Muscle of back (tissue), 3 donors: ENCODE measurements at regions not wholly inside any gene's neighbourhood (a gene's known extent, or its start where the extent isn't known, plus 50 kb on each side); places are given as distances from the start of the nearest gene placed in this dataset.
A peak's percentile ranks its signal among the peaks of the same experiment; 100 is the strongest.

Source experiments
- DNase-seq, 3 donors: peaks; one replicate each; pipeline versions ENCODE4 v3.0.0 to v3.0.0-alpha.2; 2013

DNA sequence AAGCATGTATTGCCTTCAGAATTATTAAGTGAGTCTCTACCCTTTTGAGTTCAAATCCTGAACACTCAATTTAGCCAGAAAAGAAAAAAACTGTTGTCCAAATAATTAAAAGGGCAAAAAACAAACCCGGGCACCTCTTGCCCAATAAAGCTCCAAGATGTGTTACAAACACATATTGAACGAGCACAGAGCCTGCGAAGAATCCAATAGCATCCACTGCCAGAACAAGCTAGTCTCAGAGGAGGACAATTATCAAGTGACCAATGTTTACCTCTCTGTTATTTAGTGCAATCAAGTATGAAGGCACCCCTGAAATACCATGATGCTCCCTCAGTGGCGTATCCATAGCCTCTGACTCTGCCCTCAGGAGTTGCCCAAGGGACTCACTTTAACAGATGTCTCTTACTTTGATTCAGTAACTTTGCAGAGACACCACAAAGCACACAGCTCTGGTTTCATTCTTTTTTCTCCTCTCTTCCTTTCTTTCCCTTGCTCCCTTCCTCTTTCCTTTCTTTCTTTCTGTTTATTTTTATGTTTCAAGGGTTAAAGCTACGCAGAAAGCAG lies 93.5 kb upstream of the SPATS2L start:
- DNase-seq, result no peak

DNA sequence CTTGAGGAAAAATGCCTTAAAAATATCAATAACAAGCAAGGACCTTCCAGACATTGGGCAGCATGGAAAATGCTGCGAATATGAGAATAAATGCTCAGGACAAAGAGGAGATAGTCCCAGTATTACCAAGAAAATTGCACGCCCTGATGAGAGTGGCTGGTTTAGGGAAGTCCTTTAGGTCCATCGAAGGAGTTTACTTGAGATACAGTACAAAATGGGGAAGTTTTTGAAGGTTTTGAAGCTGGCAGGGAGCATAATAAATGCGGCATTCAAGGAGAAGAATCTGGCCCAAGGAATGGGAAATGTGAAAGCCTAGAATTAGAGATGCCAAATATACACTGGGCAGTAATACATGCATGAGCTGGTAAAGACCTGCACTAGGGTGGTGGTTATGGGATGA lies 90.2 kb upstream of the SPATS2L start:
- no peak for DNase-seq

DNA sequence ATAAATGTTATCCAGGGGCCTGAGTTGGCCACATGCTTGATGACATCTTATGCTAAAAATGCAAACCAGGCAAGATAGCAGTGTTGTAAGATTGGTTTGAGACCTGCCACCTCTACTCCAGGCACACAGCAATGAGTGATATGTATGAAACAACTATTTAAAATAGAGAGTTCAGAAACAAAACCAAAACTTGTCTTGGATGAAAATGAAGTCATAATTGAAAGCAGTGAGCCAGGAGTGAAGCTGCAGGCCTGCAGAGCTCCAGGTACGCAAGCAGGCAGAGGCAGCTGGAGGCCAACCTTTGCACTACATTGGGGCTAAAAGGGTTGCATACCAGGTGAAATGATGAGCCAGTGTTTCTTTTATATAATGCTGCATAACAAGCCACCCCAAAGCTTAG lies 89.2 kb upstream of the SPATS2L start:
- DNase-seq, result no peak

DNA sequence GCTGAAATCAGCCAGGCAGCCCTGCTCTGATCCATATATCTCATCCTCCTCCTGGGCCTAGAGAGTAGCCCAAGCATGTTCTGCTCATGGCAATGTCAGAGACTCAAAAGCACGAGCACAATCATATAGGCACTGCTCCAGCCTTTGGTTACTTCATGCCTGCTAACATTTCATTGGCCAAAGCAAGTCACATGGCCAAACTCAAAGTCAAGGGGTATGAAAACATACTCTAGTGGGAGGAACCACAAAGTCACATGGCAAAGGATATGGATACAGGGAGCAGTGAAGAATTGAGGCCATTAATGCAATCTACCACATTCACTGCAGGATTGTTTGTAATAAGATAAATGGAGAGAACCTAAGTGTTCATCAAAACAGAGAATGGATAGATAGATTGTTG lies 87.8 kb upstream of the SPATS2L start:
- no peak for DNase-seq

DNA sequence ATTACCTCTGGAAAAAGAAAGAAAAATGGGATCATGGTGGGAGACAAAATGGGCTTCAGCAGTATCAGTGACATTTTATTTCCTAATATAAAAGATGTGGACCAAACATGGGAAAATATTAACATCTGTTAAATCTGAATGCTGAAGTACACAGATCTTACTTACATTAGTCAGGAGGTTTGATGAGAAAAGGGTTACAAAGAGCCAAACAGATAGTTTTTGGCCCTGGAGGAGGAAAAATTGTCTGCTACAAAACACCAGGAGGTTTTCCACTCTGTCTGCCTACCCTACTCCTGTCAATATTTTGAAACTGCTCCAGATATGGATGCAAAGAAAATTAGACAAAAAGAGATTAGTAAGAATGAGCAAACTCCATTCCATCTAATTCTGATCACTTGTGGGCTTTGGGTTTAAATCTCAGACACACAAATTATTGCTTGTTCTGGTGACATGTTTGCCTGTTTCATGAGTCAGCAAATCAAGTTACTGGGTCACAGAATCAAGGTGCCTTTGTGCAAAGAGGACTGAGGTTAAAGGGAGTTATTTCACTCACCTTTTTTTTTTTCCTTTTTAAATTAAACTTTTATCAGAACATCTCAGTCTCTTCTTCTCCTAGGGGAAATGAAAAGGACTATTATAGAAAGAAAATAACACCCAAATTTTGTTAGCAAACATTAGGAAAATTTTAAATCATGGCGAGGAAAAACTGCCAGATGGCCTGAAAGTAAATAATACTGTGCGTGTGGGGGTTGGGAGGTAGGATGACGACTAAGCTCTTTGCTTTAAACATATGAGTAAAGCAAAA lies 87.0 kb upstream of the SPATS2L start:
- DNase-seq, result peak in 1 of 3 donors; percentile 78

DNA sequence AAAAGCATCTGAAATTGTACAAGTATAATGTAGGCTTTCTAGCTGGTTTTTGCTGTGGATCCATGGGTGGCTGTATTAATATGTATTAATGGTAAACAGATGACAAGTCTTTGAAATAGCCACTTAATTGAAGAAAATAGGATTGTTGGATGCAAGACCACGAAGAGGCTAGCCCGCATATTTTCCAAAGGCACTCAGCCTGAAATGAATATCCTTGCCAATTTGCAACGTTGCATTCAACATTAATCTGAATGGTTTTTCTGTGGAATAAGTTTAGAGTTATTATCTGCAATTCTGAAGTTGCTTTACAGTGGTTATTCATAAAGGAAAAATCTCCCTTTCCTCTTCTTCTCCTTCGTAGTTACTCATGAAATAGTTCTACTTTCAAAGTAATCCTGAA lies 86.2 kb upstream of the SPATS2L start:
- peak in 1 of 3 donors; percentile 79 for DNase-seq

DNA sequence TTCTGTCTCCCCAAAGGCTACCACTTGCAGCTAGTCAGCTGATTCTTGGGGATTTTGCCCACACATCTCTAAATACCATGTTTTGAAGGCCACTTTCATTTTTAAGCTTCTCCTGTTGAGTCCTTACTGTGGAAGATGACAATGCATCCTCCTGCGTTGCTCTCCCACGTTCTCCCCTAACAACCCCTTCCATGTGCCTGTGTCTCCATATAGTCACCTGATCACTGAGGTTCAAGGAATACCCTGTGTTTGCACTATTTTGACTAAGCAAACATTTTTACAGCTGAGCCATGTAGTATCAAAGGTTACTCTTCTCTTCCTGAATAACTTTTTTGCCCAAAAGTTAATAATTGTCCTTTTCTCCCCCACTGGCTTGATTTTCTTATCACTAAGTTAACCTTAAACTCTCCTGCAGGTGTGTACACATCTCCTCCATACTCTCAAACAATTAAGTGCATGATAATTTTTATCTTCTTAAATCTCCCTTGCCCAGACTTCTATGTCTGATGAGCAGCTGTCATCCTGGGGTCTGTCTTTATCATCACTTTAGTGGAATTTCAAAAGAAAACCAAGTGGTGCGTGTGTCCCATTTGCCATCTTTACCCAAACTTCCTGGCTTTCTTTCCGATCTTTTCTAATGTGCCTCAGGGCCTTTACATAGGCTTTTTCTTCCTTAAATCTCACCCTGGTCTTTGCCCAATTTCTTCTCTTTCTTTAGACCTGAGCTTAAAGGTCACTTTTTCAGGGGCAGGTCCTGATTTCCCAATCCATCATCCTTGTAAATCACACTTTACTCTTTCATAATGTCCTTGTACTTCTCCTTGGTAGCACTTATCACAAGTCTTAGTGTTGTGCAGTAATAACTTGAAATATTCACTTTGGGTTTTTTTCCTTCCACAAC lies 85.2 kb upstream of the SPATS2L start:
- no peak for DNase-seq

DNA sequence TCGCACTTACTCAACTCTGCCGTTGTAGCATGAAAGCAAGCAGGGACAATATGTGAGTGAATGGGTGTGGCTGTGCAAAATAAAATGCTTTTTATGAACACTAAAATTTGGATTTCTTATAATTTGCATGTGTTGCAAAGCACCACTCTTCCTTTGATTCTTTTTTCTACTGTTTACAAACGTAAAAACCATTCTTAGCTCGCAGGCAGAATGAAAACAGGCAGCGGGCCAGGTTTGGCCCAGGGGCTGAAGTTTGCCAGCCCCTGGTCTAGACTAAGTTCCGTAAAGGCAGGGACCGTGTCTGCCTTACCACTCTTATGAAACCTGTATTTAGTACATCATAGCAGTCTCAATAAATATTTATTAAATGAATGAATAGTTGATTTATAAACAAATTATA lies 83.7 kb upstream of the SPATS2L start:
- no peak for DNase-seq

DNA sequence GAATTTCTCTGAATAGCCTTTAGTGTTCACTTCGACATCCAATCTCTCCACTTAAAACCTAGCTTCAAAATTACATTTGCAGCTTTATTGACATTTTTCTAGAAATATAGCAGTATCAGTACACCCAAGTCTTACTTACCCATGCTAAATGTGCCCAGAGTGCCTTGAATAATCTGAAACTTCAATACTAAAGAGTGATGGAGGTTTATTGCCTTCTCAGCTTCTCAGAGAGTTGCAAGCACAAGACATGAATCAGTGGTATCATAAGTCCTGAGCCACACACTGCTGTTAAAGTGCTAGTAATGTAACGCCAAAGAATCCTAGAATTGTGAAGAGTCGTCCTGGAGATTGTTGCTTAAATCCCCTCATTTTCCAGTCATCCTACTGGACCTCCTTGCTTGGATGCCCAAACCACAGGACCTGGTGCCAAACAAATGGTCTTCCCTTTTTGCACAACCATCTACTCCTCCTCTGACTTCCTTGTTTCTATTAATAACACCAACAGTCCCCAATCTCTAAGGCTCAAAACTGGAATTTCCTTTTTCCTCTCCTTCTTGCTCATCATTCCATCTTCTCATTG lies 83.2 kb upstream of the SPATS2L start:
- peak in 1 of 3 donors; percentile 32 for DNase-seq

DNA sequence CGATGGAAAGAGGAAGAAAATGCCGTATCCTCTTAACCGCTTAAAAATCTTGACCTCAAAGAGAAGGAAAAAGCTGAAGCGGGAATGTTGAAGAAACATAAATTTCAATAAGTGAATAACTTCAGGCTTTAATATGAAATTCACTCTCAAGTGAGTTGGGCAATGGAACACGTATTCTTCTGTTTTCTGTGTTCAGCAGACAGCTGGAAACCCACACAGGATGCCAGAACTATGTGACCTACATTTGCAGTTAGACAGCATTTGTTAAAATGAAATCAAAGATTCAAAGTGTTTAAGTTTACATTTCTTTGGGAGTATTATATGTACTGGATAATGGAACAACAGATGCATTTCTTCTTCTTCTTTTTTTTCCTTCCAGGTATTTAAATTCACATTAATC lies 80.5 kb upstream of the SPATS2L start:
- DNase-seq, result peak; percentile 64 to 90 (median 82)

DNA sequence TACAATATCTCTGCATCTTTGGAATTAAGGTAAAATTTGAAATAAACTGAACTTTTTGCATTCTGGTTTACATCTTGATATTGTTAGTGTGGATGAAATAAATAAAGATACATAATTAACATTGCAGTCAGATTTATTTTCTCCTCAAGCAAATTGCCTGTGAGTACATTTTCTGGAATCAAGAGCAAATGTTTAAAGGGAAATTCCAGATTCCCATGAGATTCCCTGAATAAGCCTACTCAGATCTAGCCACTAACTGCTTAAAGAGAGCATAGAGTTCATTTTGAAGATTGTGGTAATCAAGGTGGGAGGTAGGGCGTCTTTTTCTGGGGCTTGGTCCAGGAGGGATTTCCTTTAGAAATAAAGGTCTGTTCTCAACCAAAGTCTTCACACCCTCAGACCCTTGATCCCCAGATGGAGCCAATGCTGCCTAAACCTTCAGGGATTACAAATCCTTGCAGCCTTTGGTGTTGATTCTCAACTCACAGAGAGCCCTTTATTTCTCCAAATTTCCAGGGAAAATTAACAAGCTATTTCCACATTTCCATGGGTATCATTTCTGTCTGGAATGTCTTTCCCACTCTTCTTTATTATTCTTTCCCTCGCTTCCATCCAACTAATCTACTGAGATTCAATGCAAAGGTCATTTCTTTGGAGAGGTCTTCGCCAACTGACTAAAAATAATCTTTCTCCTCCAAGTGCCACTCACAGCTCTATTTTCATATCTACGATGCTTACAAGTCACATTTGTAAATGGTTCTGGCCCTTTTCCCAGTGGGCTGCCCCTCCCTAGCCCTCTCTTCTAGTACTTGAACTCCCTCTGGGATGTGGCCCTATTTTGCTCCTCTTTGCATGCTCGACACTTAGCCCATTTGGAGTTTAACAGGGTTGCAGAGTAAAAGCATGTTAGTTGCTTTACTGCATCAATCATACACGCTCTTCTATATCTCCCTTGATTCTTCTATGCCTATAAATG lies 79.8 kb upstream of the SPATS2L start:
- peak in 1 of 3 donors; percentile 55 for DNase-seq

DNA sequence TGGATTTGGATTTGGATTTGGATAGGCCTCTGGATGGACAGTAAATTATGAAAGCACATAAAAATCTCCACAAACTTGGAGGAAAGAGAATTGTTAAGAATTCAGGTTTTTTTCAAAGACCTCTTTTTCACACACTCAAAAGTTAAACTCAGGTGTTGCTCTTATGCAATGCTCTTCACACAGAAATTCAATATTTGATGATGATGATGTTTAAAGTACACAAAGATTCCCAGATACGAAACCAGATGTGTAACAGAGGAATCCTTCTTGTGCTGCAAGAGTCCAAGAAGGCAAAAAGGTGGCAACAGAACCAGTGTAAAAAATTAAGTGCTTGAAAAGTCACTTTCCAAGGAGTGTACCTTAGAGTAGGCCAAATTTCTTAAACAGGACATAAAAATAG lies 75.8 kb upstream of the SPATS2L start:
- DNase-seq, result peak in 1 of 3 donors; percentile 28

DNA sequence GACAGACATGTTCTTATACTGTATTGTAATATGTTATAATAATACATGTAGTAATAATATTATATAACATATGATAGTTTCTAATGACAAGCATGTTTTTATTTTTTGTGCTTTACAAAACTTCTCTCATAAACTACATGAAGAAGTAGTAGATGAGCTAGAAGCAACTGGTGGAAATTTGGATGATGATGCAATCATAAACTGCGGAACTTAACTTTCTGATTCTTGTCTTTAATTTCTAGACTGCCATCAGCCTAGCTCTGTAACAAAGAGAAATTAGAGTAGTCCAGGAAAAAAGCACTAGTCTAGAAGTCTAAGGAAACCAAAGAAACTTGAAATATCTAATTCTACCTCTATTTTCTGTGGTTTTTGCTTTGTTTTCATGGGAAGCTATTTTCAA lies 71.0 kb upstream of the SPATS2L start:
- no peak for DNase-seq

DNA sequence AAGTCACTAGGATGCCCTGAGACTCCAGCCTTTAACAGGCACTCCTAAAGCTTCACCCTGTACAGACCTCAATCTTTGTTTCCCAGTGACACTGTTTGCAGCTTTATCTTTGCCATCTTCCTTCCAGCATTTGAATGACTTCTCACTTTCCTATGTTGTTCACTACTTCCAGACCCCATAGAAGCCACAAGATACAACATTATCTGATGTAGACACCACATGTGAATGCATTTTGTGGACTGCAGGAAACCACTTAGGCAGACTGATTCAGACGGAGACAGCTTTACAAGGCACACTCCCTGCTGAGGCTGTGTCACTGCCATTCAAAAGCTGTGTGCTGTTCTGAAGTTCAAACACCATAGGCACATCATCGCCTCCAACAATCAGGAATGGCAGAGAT lies 67.3 kb upstream of the SPATS2L start:
- DNase-seq, result no peak

DNA sequence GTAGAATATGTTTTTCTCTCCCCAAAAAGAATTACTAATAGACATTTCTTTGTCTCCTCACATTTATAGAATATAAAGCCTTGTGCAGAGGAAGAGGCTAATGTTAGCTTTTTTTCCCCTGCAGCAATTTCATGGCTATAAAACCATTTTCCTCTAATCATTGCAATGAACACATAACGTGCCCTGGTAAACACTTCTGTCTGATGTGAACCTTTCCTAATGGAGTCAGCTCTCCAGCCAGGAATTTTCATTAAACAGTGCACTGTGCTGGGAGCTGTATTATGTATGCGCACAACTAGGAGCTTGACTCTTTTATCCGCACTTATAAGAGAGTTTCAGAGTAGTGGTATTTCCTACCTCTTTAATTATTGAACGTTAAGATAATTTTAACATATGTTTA lies 63.9 kb upstream of the SPATS2L start:
- DNase-seq, result peak in 1 of 3 donors; percentile 14

DNA sequence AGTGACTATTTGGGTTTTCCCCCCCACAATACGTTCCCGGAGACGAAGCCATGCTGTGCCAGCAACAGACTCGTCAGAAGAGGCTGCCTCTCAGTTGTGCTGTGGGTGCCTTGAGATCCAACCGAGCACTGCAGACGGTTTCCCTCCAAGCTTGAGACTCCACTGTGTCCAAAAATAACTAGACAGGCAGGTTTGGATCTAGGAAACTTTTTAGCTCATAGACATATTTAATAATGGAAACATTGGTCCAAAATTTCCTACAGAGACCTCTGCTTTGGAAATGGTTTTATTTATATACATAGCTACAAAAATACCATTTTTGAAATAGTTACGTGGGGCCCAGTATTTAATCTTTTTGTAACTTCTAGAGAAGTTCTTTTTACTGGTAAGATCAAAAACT lies 63.1 kb upstream of the SPATS2L start:
- peak in 1 of 3 donors; percentile 56 for DNase-seq

DNA sequence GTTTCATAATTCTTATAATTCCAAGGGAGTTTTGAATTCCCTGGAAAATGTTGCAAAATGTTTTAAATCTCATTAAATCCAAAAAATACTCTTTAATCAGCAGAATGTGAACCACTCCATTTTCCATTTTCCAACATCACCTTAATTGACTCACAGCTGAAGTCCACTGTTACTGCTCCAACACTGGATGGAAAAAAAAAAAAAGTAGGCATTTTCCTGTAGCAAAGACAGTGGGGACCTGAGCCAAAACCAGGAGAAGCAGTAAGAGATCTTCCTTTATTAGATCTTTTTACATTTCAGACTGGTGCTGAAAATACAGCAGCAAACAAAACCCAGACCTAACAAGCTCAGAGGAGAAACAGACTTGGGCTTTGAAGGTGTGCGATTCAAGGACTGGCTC lies 62.4 kb upstream of the SPATS2L start:
- DNase-seq, result peak in 1 of 3 donors; percentile 60

DNA sequence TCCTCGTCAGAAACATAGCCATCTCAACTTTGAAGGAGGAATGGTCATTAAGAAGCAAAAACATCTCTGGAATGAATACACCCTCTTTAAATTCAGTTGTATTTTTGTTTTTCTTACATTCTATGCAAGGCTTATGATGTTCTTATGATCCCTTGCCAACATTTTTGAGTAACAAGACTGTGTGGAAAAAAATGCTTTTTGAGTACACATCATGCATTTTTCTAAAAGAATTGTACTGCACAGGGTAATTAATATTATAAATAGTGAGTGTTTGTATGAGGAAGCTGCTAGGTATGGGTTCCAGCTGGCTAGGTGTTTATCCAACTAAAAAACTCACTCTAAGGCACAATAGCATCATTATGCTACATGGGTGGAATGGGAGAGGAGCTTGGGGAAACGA lies 59.0 kb upstream of the SPATS2L start:
- DNase-seq, result peak in 1 of 3 donors; percentile 34

DNA sequence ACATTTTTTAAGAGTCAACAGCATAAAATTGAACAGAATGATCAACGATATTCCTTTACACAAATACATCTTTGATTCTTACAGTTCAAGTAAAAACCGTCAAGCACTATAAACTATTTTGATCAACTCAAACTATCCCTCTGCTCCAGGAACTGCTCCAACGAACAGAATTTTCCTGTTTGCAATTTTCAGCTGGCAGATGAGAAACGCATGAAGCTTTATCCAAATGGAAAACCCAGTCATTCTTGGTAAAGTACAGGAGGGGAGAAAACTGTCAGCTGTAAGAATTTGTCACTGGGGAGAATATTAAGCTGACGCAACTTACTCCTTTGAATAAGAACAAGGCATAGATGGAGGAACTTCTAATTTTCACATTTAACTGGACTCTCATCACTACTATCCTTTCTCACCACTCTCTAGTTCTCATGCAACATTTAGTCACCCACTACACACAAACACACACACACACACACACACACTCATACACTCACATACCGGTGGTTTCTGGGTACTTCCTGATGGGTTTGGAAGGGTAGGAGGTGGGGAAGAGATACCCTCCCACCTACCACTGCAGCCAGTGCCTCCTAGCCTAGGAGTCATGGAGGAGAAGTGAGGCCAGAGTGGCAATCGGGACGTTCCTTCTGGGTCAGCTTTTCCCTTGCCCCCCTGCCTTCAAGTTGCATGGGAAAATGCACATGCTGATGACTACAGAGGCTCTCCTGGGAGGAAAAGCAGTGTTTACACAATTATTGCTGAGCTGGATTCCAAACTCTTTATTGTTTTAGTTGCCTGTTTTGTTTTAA lies 54.0 kb upstream of the SPATS2L start:
- DNase-seq, result peak; percentile 50 to 80 (median 71)

DNA sequence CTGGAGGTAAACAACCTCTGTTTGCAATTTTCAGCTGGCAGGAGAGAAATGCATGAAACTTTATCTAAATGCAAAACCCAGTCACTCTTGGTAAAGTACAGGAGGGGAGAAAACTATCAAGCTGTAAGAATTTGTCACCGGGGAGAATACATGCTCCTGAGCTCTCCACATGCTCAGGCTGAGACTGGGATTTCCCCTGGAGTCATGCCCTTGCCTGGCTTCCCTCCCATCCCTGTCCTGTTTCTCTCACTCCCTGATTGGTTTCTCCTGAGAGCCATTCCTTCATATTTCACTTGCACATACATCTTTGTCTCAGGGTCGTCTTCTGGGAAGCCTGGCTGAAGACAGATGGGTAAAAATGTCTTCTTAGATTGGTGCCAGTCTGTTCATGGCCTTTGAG lies 52.9 kb upstream of the SPATS2L start:
- DNase-seq, result peak in 1 of 3 donors; percentile 42
